ENCODE measurements at regions not wholly inside any gene's neighbourhood (a gene's known extent, or its start where the extent isn't known, plus 50 kb on each side); places are given as distances from the start of the nearest gene placed in this dataset.

GRCh38 chr5:29518176-29518575, 1675.3 kb upstream of the CDH6 start:
- DNase-seq (ENCODE audit: low spot score): no peak

GRCh38 chr5:29516224-29516623, 1677.3 kb upstream of the CDH6 start:
- DNase-seq (ENCODE audit: low spot score): no peak
- no peak for TF ChIP-seq CTCF (IDR thresholded peaks at IDR 0.05; ENCODE audit: extremely low read depth, missing control alignments)

More at GRCh38 chr5:29518176-29518575, 1675.3 kb upstream of the CDH6 start:
- no peak for TF ChIP-seq CTCF (IDR thresholded peaks at IDR 0.05; ENCODE audit: extremely low read depth, missing control alignments)

GRCh38 chr5:29508131-29508530, 1685.4 kb upstream of the CDH6 start:
- no peak for TF ChIP-seq CTCF (IDR thresholded peaks at IDR 0.05; ENCODE audit: extremely low read depth, missing control alignments)
- no peak for DNase-seq (ENCODE audit: low spot score)

GRCh38 chr5:29504411-29504810, 1689.1 kb upstream of the CDH6 start:
- DNase-seq (ENCODE audit: low spot score): no peak
- TF ChIP-seq CTCF (IDR thresholded peaks at IDR 0.05; ENCODE audit: extremely low read depth, missing control alignments): no peak

GRCh38 chr5:29498860-29499259, 1694.6 kb upstream of the CDH6 start:
- DNase-seq (ENCODE audit: low spot score): no peak
- TF ChIP-seq CTCF (IDR thresholded peaks at IDR 0.05; ENCODE audit: extremely low read depth, missing control alignments): no peak

GRCh38 chr5:29498412-29498811, 1695.1 kb upstream of the CDH6 start:
- TF ChIP-seq CTCF (IDR thresholded peaks at IDR 0.05; ENCODE audit: extremely low read depth, missing control alignments): no peak
- no peak for DNase-seq (ENCODE audit: low spot score)

- DNase-seq (ENCODE audit: low spot score): no peak
- no peak for TF ChIP-seq CTCF (IDR thresholded peaks at IDR 0.05; ENCODE audit: extremely low read depth, missing control alignments)
Measured at GRCh38 chr5:29485333-29485732, 1708.2 kb upstream of the CDH6 start.
